ENCODE measurements at regions not wholly inside any gene's neighbourhood (a gene's known extent, or its start where the extent isn't known, plus 50 kb on each side); places are given as distances from the start of the nearest gene placed in this dataset.
A peak's percentile ranks its signal among the peaks of the same experiment; 100 is the strongest.
"Not testable (repeated sequence)": the region's sequence is repeated elsewhere in the genome, so short reads cannot be mapped to it uniquely, and the experiment has no call there.

DNA sequence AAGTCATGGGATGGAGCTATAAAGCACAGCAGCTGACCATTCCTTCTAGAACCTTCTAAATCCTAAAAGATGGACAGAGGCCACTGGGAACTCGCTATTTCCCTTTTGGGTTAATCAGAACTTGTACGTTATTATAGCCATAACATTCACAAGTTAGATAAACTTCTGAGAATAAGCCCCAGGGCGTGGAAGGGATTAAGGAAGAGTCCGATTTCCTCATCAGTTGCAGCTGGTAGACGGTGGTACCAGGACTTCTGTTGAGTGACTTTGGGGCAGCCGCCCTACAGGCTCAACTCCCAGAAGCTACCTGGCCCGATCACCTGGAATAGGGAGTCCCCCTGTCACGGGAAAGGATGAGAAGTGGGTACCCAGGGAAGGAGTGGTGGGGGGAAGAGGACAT, 370.1 kb upstream of the ZFHX3 start:
- DNase-seq, result no peak
- no peak for TF ChIP-seq POLR2A (IDR thresholded peaks at IDR 0.05; ENCODE audit: low read length)
- TF ChIP-seq GATA1 (IDR thresholded peaks at IDR 0.05; ENCODE audit: low read depth, low read length), result no peak

DNA sequence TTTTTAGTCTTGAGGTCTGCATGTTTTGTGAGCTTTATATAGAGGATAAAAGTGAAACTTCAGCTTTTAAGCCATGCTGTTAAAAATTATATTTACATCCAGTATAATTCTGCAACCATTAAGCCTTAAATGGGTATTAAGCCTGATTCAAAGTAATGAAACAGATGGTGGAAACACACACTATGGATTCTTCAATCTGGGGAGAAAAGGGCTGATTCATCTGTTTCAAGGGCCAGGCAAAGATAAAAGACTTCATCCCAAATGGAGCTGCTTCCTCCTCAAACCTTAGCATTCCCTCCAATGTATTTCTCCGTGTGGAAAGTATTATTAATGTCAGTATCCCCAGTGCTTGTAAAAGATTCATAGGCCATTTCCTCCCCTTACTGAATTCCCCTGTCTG, 367.4 kb upstream of the ZFHX3 start:
- TF ChIP-seq POLR2A (IDR thresholded peaks at IDR 0.05; ENCODE audit: low read length), result no peak
- TF ChIP-seq GATA1 (IDR thresholded peaks at IDR 0.05; ENCODE audit: low read depth, low read length), result no peak
- DNase-seq, result no peak

DNA sequence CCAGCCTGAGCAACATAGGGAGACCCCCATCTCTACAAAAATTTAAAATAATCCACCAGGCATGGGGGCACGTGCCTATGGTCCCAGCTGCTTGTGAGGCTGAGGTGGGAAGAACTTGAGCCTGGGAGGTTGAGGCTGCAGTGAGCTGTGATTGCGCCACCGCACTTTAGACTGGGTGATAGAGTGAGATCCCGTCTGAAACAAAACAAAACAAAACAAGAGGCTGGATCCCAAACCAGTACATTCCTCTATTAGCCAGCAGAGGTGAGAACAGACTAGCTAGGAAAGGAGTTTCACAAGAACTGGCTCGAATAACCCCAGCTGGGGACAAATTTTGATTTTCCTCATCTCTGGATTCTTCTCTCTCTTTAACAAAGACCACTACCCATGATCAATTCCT, 366.7 kb upstream of the ZFHX3 start:
- TF ChIP-seq GATA1 (IDR thresholded peaks at IDR 0.05; ENCODE audit: low read depth, low read length) (no peak), POLR2A (IDR thresholded peaks at IDR 0.05; ENCODE audit: low read length) (no peak)
- no peak for DNase-seq

DNA sequence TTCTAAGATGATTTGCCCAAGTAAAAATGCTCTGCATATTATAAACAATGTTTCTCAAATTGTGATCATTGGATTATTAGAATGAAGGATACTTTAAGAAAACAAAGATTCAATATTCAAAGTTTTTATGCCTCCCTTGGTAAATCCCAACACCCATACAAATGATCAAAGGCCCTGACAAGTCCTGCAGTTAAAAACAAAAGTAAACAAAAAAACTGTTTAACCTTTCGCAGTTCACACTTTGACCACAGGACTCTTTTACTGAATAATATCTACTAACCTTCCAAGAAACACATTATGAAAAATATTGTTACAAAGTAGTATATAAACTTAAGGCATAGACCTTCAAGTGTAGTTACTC, 365.9 kb upstream of the ZFHX3 start:
- no peak for DNase-seq
- TF ChIP-seq GATA1 (IDR thresholded peaks at IDR 0.05; ENCODE audit: low read depth, low read length), result no peak
- TF ChIP-seq POLR2A (IDR thresholded peaks at IDR 0.05; ENCODE audit: low read length), result no peak

DNA sequence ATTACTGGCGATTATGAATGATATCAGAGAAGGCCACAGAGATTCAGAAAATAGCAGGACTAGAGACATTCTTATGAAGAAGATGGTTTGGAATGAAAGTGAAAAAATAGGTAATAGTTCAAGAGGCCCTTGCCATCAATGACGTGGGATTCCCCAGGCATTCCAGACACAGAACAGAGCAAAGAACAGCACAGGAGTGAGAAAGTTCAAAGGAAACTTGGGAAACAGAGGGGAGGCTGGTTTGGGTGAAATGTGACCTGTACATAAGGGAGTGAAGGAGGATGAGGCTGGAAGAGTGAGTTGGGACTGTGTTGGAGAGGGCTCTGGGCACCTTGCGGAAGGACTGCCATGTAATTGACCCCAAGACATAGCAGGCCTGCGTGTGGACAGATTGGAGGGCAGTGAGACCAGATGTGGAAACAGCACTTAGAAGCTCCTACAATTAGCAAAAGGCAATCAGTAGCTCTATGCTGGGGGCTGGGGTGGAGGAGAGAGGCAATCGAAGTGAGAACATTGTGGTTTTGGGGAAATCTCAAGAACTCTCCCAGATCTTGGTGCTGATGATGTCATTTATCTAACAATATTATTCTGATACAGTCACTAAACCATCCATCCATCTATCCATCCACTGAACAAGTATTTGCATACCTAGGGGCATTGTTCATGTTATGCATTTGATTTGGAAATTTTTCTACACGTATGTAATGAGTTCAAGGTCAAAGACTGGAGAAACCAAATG, 365.3 kb upstream of the ZFHX3 start:
- DNase-seq, result no peak
- no peak for TF ChIP-seq GATA1 (IDR thresholded peaks at IDR 0.05; ENCODE audit: low read depth, low read length)
- TF ChIP-seq POLR2A (IDR thresholded peaks at IDR 0.05; ENCODE audit: low read length), result no peak

DNA sequence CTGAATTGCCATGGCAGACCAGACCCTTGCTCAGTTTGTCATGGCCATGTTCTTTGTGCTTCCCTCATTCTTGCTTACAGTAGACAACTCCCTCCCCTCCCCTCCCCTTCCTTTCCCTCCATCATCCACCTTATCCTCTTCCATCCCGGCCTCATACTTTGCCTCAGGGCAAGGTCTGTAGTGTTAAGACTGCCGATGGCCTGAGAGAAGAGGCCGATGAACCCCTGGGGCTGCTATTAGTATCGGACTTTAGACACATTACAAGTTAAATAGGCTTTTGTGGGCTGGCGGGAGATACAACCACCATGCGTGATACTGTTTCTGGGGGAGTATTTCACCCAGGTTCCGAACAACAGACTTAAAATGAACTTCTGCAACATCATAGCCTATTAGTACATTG, 364.5 kb upstream of the ZFHX3 start:
- TF ChIP-seq POLR2A (IDR thresholded peaks at IDR 0.05; ENCODE audit: low read length) (no peak), GATA1 (IDR thresholded peaks at IDR 0.05; ENCODE audit: low read depth, low read length) (no peak)
- no peak for DNase-seq

DNA sequence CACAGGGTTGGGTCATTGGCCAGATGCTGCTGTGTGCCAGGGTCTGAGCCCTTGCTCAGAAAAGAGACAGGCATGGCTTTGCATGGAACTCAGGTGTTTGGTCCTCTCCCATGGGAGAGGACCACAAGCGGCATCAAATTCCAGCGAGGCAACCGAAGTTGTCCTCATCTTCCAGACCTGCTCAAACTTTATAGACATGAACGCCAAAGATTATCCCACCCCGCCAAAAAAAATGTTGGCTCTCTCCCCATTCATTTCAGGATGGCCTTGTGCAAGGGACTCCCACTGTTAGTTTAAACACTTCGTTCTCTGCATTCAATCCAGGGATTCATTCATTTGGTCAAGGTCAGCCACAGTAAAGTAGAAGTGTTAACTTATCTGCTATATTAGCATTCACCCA, 360.8 kb upstream of the ZFHX3 start:
- TF ChIP-seq GATA1 (IDR thresholded peaks at IDR 0.05; ENCODE audit: low read depth, low read length) (no peak), POLR2A (IDR thresholded peaks at IDR 0.05; ENCODE audit: low read length) (no peak)

DNA sequence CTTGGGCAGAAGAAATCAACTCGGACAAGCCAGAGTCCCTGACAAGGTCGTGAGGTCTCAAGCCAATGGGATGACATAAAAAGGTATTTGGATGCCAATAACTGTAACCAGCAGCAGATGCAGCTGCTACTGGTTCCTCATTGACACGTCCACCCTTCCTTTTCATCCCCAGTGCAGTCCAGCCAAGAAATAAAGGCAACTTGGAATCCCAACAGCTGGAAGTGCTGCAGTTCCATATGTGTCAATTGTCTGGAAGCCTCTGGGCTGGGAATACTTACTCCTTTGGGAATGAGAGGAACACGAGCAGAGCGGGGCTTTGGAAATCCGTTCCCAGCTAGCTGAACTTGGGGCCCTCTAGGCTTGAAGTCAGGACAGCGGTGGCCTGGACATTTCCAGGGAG, 360.4 kb upstream of the ZFHX3 start:
- no peak for DNase-seq
- TF ChIP-seq POLR2A (IDR thresholded peaks at IDR 0.05; ENCODE audit: low read length) (no peak), GATA1 (IDR thresholded peaks at IDR 0.05; ENCODE audit: low read depth, low read length) (no peak)

More for the DNA sequence above, 360.8 kb upstream of the ZFHX3 start:
- no peak for DNase-seq

DNA sequence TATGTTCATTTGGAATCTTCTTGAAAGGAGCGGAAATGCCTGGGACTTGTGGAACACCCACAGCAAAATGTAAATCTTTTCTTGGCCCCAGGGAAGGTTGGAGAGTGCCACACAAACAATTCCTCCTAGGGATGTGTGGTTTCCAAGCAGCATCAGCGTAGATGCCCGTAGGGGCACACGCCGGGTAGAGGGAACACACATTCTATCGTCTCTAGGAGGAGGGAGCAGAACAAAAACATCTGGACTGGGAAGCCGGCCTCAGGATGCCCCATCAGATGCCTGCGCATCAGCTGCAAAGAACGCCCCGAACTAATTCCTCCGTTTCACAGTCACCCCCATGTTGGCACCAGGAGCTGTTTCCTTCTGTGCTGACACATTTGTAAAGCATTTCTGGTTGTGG, 357.9 kb upstream of the ZFHX3 start:
- DNase-seq, result no peak
- no peak for TF ChIP-seq POLR2A (IDR thresholded peaks at IDR 0.05; ENCODE audit: low read length)
- no peak for TF ChIP-seq GATA1 (IDR thresholded peaks at IDR 0.05; ENCODE audit: low read depth, low read length)

DNA sequence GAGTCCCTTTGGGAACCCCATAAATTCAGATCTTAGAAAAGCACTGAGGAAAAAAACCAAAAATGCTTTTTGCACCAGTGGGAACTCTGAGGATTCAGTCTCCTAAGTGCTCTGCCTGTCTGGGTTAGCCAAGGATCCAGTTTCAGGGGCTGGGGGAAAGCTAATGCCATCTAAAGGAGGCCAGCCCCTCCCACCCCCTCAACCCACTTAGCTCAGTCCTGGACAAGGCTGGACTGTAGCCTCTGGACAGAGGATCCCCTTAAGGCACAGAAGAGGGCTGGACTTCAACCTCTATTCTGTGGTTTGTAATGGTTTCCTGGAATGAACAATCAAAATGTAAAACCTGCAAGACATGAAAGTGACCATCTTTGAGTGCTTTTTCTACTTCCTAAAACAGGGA, 356.1 kb upstream of the ZFHX3 start:
- DNase-seq, result no peak
- TF ChIP-seq GATA1 (IDR thresholded peaks at IDR 0.05; ENCODE audit: low read depth, low read length) (no peak), POLR2A (IDR thresholded peaks at IDR 0.05; ENCODE audit: low read length) (no peak)

DNA sequence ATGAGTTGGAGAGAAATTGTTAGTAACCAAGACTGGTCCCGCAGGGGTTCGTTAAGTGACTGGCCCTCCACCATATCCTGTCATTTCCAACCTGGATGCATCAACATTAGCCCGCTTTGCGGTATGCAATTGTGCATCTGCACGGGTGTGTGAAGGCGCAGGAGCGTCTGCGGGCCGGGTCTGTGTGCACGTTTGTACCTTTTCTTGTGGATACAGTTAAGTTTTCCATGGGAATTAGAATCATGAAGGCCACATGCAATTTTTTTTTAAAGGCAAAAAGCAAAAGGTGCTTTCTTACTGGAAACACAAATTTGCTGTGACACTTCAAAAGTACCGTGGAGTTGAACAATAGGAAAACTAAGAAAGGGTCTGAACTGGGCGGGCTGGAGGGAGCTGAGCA, 355.4 kb upstream of the ZFHX3 start:
- DNase-seq, result no peak
- TF ChIP-seq POLR2A (IDR thresholded peaks at IDR 0.05; ENCODE audit: low read length), result no peak
- no peak for TF ChIP-seq GATA1 (IDR thresholded peaks at IDR 0.05; ENCODE audit: low read depth, low read length)

DNA sequence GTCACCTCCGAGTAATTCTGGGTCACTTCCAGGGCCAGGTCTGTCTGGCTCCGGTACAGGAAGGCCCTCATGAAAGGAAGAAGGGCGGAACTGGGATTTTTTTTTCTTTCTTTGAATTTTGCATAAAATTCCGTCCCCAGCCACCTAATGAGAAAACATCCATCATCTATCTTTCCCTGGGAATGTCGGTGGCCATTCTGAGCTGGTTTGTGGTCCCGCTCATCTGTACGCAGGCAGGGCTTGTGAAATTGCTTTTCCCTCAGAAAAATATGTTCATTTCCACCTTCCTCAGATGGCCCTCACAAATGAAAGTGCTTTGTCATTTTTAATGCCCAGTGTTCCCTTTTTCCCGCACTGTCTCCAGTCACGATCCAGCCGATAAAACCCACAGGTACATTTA, 353.0 kb upstream of the ZFHX3 start:
- TF ChIP-seq GATA1 (IDR thresholded peaks at IDR 0.05; ENCODE audit: low read depth, low read length) (no peak), POLR2A (IDR thresholded peaks at IDR 0.05; ENCODE audit: low read length) (no peak)
- no peak for DNase-seq

DNA sequence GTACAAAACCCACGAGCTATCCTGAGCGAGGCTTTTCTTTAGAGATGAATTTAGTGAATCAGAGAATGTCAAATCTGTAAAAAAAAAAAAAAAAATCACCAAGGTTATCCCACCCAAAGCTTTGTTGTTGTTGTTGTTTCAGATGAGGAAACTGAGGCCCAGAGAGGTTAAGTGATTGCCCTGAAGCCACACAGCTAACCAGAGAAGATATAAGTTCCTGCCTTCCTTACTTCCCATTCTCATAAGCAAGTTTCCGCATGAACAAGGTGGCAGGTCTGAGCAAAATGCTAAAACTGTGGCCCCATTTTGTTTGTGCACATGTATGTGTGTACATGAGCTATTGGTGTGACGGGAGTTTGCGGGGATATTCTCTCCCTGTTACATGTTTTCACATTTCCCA, 352.1 kb upstream of the ZFHX3 start:
- TF ChIP-seq POLR2A (IDR thresholded peaks at IDR 0.05; ENCODE audit: low read length) (no peak), GATA1 (IDR thresholded peaks at IDR 0.05; ENCODE audit: low read depth, low read length) (no peak)
- no peak for DNase-seq

DNA sequence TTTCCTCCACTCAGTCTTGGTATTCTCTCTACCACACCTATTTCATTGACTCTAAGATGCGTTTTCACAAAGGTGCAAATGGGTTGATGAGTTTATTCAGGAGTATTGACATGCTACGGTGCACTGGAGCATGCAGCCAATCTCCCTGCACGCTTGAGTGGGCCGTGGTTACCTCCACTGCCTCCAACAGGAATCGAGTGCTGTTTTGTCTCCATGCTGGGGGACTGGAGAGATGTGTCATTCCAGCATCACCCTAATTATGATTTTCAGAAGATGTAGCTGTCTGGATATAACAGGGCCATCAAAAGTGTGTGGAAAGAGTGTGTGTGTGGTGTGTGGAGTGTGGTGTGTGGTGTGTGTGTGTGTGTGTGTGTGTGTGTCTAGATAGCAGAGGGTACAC, 351.6 kb upstream of the ZFHX3 start:
- DNase-seq, result no peak
- TF ChIP-seq GATA1 (IDR thresholded peaks at IDR 0.05; ENCODE audit: low read depth, low read length) (no peak), POLR2A (IDR thresholded peaks at IDR 0.05; ENCODE audit: low read length) (no peak)

DNA sequence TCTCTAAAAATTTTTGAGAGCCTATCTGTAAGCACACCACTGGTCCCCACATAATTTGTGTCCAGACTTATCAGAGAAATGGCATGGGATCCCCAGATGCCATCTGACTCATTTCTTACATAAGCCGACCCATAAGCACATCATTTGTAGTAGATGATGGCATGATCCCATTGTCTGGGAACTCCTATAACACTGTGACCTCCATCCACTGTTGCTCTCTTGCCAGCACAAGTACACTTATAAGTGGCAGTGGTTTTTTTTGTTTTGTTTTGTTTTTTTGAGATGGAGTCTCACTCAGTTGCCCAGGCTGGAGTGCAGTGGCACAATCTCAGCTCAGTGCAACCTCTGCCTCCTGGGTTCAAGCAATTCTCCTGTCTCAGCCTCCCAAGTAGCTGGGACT, 350.7 kb upstream of the ZFHX3 start:
- not testable (repeated sequence) for DNase-seq

DNA sequence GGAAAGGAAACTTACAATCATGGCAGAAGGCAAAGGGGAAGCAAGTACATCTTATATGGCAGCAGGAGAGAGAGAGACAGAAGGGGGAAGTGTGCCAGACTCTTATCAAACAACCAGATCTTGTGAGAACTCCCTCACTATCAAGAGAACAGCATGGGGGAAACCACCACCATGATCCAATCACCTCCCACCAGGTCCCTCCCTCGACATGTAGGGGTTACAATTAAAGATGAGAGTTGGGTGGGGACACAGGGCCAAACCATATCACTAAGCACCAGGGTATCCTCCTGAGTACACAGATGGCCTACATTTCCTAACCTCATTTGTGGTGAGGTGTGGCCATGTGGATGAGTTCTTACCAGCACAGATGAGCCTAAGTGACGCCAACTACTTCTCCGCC, 348.6 kb upstream of the ZFHX3 start:
- DNase-seq, result peak in 1 of 2 experiments; percentile 51
- no peak for TF ChIP-seq GATA1 (IDR thresholded peaks at IDR 0.05; ENCODE audit: low read depth, low read length)
- TF ChIP-seq POLR2A (IDR thresholded peaks at IDR 0.05; ENCODE audit: low read length), result no peak
